ENCODE measurements at regions not wholly inside any gene's neighbourhood (a gene's known extent, or its start where the extent isn't known, plus 50 kb on each side); places are given as distances from the start of the nearest gene placed in this dataset.

GRCh38 chr20:20796766-20797440 lies 84.5 kb upstream of the RALGAPA2 start:
- Histone ChIP-seq H2AFZ (ENCODE audit: low read depth, low read length) (no peak overlapping the region), H3K4me3 (ENCODE audit: low read length) (no peak overlapping the region), H3K79me2 (ENCODE audit: low read length) (no peaks in the 10 kb centered on the region), H4K20me1 (ENCODE audit: insufficient read depth, low read length) (no peaks in the 10 kb centered on the region), H3K4me2 (ENCODE audit: low read length) (no peak overlapping the region), H3K9me3 (ENCODE audit: insufficient read depth, low read length) (no peaks in the 10 kb centered on the region), H3K27ac (ENCODE audit: low read length) (no peak overlapping the region), H3K27me3 (ENCODE audit: low read depth, low read length) (peaks cover 28% of the 10 kb centered on the region), H3K9ac (ENCODE audit: low read length) (no peak overlapping the region), H3K36me3 (replicated peaks; ENCODE audit: low read depth, low read length) (no peaks in the 10 kb centered on the region), H3K4me1 (ENCODE audit: low read length) (no peaks in the 10 kb centered on the region)
- TF ChIP-seq CTCF (IDR thresholded peaks at IDR 0.05; ENCODE audit: low read depth, low read length) = no peak
- no peak for TF ChIP-seq EZH2phosphoT487 (IDR thresholded peaks at IDR 0.05; ENCODE audit: low read depth)

- no peak for TF ChIP-seq CTCF (IDR thresholded peaks at IDR 0.05; ENCODE audit: low read depth, low read length)
- TF ChIP-seq EZH2phosphoT487 (IDR thresholded peaks at IDR 0.05; ENCODE audit: low read depth) = no peak
Measured at GRCh38 chr20:20795721-20796120, 83.3 kb upstream of the RALGAPA2 start.

GRCh38 chr20:20795119-20795518 lies 82.7 kb upstream of the RALGAPA2 start:
- no peak overlapping the region for H3K27ac ChIP-seq (ENCODE audit: low read length)
- H3K79me2 ChIP-seq (ENCODE audit: low read length) = no peaks in the 10 kb centered on the region
- no peaks in the 10 kb centered on the region for H3K36me3 ChIP-seq (replicated peaks; ENCODE audit: low read depth, low read length)
- no peaks in the 10 kb centered on the region for H3K4me1 ChIP-seq (ENCODE audit: low read length)
- no peak overlapping the region for H3K4me2 ChIP-seq (ENCODE audit: low read length)
- H3K27me3 ChIP-seq (ENCODE audit: low read depth, low read length) = peaks cover 30% of the 10 kb centered on the region
- no peak overlapping the region for H3K9ac ChIP-seq (ENCODE audit: low read length)
- no peaks in the 10 kb centered on the region for H4K20me1 ChIP-seq (ENCODE audit: insufficient read depth, low read length)
- H3K4me3 ChIP-seq (ENCODE audit: low read length) = no peak overlapping the region
- TF ChIP-seq CTCF (IDR thresholded peaks at IDR 0.05; ENCODE audit: low read depth, low read length) = no peak
- no peak for TF ChIP-seq EZH2phosphoT487 (IDR thresholded peaks at IDR 0.05; ENCODE audit: low read depth)
- H3K9me3 ChIP-seq (ENCODE audit: insufficient read depth, low read length) = no peaks in the 10 kb centered on the region
- no peak overlapping the region for H2AFZ ChIP-seq (ENCODE audit: low read depth, low read length)

More at GRCh38 chr20:20795721-20796120, 83.3 kb upstream of the RALGAPA2 start:
- Histone ChIP-seq H3K4me2 (ENCODE audit: low read length) (no peak overlapping the region), H4K20me1 (ENCODE audit: insufficient read depth, low read length) (no peaks in the 10 kb centered on the region), H3K27me3 (ENCODE audit: low read depth, low read length) (peaks cover 30% of the 10 kb centered on the region), H2AFZ (ENCODE audit: low read depth, low read length) (no peak overlapping the region), H3K4me3 (ENCODE audit: low read length) (no peak overlapping the region), H3K9ac (ENCODE audit: low read length) (no peak overlapping the region), H3K27ac (ENCODE audit: low read length) (no peak overlapping the region), H3K4me1 (ENCODE audit: low read length) (no peaks in the 10 kb centered on the region), H3K36me3 (replicated peaks; ENCODE audit: low read depth, low read length) (no peaks in the 10 kb centered on the region), H3K9me3 (ENCODE audit: insufficient read depth, low read length) (no peaks in the 10 kb centered on the region), H3K79me2 (ENCODE audit: low read length) (no peaks in the 10 kb centered on the region)

- Histone ChIP-seq H3K9ac (ENCODE audit: low read length) (no peak overlapping the region), H3K27ac (ENCODE audit: low read length) (no peak overlapping the region)
- no peak for TF ChIP-seq EZH2phosphoT487 (IDR thresholded peaks at IDR 0.05; ENCODE audit: low read depth)
- no peak for TF ChIP-seq CTCF (IDR thresholded peaks at IDR 0.05; ENCODE audit: low read depth, low read length)
Measured at GRCh38 chr20:20793591-20793990, 81.1 kb upstream of the RALGAPA2 start.

More at GRCh38 chr20:20793591-20793990, 81.1 kb upstream of the RALGAPA2 start:
- Histone ChIP-seq H4K20me1 (ENCODE audit: insufficient read depth, low read length) (no peaks in the 10 kb centered on the region), H2AFZ (ENCODE audit: low read depth, low read length) (no peak overlapping the region), H3K4me3 (ENCODE audit: low read length) (no peak overlapping the region), H3K79me2 (ENCODE audit: low read length) (no peaks in the 10 kb centered on the region), H3K36me3 (replicated peaks; ENCODE audit: low read depth, low read length) (no peaks in the 10 kb centered on the region), H3K27me3 (ENCODE audit: low read depth, low read length) (peaks cover 36% of the 10 kb centered on the region), H3K9me3 (ENCODE audit: insufficient read depth, low read length) (no peaks in the 10 kb centered on the region), H3K4me1 (ENCODE audit: low read length) (no peaks in the 10 kb centered on the region), H3K4me2 (ENCODE audit: low read length) (no peak overlapping the region)
